Astrocyte (in vitro differentiated cells and primary cell): ENCODE measurements at regions not wholly inside any gene's neighbourhood (a gene's known extent, or its start where the extent isn't known, plus 50 kb on each side); places are given as distances from the start of the nearest gene placed in this dataset.

ENCODE experiments used
- DNase-seq: peaks from one replicate; pipeline ENCODE4 v3.0.0-alpha.2; 2010; ENCODE audit warnings: low read depth
- FAIRE-seq: peaks from 2 replicates; lab custom pipeline; 2011; peaks lifted over from hg19 to GRCh38; lab: Jason Lieb, UNC
- H2AFZ ChIP-seq: 2 replicates; pipeline ENCODE4 v1.6.0; 2012; ENCODE audit warnings: low read depth, low read length, inconsistent platforms
- H3K27ac ChIP-seq: 2 replicates; pipeline ENCODE4 v1.5.1; 2011; ENCODE audit warnings: low read depth, low read length, inconsistent platforms
- H3K27me3 ChIP-seq: 2 replicates; pipeline ENCODE4 v1.6.0; 2011; ENCODE audit warnings: low read length, inconsistent platforms; ENCODE audit not compliant: insufficient read depth
- H3K36me3 ChIP-seq: 2 replicates; pipeline ENCODE4 v1.5.1; 2011; ENCODE audit warnings: low read length, inconsistent platforms; ENCODE audit not compliant: insufficient read depth
- H3K4me1 ChIP-seq: 2 replicates; pipeline ENCODE4 v1.5.1; 2011; ENCODE audit warnings: low read length, inconsistent platforms; ENCODE audit not compliant: insufficient read depth
- H3K4me2 ChIP-seq: 2 replicates; pipeline ENCODE4 v1.6.0; 2012; ENCODE audit warnings: low read length, inconsistent platforms
- H3K4me3 ChIP-seq: 2 replicates; pipeline ENCODE4 v1.5.1; 2011; ENCODE audit warnings: low read depth, mild to moderate bottlenecking, low read length, inconsistent platforms; ENCODE audit not compliant: insufficient read depth
- H3K79me2 ChIP-seq: 2 replicates; pipeline ENCODE4 v1.6.0; 2012; ENCODE audit warnings: mild to moderate bottlenecking, low read length, inconsistent platforms; ENCODE audit not compliant: insufficient read depth
- H3K9ac ChIP-seq: 2 replicates; pipeline ENCODE4 v1.6.0; 2012; ENCODE audit warnings: mild to moderate bottlenecking, low read length, inconsistent platforms
- H3K9me3 ChIP-seq: 2 replicates; pipeline ENCODE4 v1.5.1; 2012; ENCODE audit warnings: low read depth, mild to moderate bottlenecking, low read length, inconsistent platforms; ENCODE audit not compliant: insufficient read depth
- H4K20me1 ChIP-seq: 2 replicates; pipeline ENCODE4 v1.6.0; 2012; ENCODE audit warnings: low read length, inconsistent platforms; ENCODE audit not compliant: insufficient read depth
- H3K27ac Mint-ChIP-seq: one replicate; pipeline ENCODE4 v1.8.0; 2021; ENCODE audit warnings: mild to moderate bottlenecking, mixed read lengths; ENCODE audit not compliant: unreplicated experiment
- H3K27me3 Mint-ChIP-seq: one replicate; pipeline ENCODE4 v1.8.0; 2021; ENCODE audit warnings: low read depth, mixed read lengths; ENCODE audit not compliant: unreplicated experiment
- H3K36me3 Mint-ChIP-seq: one replicate; pipeline ENCODE4 v1.8.0; 2021; ENCODE audit warnings: low read depth, mixed read lengths; ENCODE audit not compliant: unreplicated experiment
- H3K4me1 Mint-ChIP-seq: one replicate; pipeline ENCODE4 v1.8.0; 2021; ENCODE audit warnings: low read depth, mixed read lengths; ENCODE audit not compliant: unreplicated experiment
- H3K4me3 Mint-ChIP-seq: one replicate; pipeline ENCODE4 v1.8.0; 2021; ENCODE audit warnings: mild to moderate bottlenecking, moderate library complexity, mixed read lengths; ENCODE audit not compliant: unreplicated experiment
- H3K9me3 Mint-ChIP-seq: one replicate; pipeline ENCODE4 v1.8.0; 2021; ENCODE audit warnings: mild to moderate bottlenecking, mixed read lengths; ENCODE audit not compliant: unreplicated experiment
- EZH2 ChIP-seq: IDR thresholded peaks from 2 replicates; pipeline ENCODE4 v1.6.1; 2012; ENCODE audit warnings: mild to moderate bottlenecking, low read length, inconsistent platforms; ENCODE audit not compliant: insufficient read depth
- TF ChIP-seq, protein P1 (sequence below): IDR thresholded peaks from 2 replicates; pipeline ENCODE4 v1.5.1; 2011; ENCODE audit warnings: low read depth, mild to moderate bottlenecking, inconsistent platforms, low read length, moderate library complexity; ENCODE audit not compliant: insufficient read depth

- no peak overlapping the region for H3K4me2 ChIP-seq
- DNase-seq (no peak), FAIRE-seq (no peak)
- no peak overlapping the region for H2AFZ ChIP-seq
- Mint-ChIP-seq H3K27me3 (peaks cover 90% of the 10 kb centered on the region), H3K36me3 (no peaks in the 10 kb centered on the region), H3K4me1 (no peaks in the 10 kb centered on the region), H3K9me3 (peaks cover 20% of the 10 kb centered on the region), H3K4me3 (no peak overlapping the region), H3K27ac (no peak overlapping the region)
- no peaks in the 10 kb centered on the region for H3K79me2 ChIP-seq
- H3K9ac ChIP-seq, result no peak overlapping the region
- no peak overlapping the region for H3K27ac ChIP-seq
- H3K27me3 ChIP-seq, result peaks cover 23% of the 10 kb centered on the region
- TF ChIP-seq, protein P1, sequence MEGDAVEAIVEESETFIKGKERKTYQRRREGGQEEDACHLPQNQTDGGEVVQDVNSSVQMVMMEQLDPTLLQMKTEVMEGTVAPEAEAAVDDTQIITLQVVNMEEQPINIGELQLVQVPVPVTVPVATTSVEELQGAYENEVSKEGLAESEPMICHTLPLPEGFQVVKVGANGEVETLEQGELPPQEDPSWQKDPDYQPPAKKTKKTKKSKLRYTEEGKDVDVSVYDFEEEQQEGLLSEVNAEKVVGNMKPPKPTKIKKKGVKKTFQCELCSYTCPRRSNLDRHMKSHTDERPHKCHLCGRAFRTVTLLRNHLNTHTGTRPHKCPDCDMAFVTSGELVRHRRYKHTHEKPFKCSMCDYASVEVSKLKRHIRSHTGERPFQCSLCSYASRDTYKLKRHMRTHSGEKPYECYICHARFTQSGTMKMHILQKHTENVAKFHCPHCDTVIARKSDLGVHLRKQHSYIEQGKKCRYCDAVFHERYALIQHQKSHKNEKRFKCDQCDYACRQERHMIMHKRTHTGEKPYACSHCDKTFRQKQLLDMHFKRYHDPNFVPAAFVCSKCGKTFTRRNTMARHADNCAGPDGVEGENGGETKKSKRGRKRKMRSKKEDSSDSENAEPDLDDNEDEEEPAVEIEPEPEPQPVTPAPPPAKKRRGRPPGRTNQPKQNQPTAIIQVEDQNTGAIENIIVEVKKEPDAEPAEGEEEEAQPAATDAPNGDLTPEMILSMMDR, result no peak
- TF ChIP-seq EZH2, result no peak
- no peaks in the 10 kb centered on the region for H4K20me1 ChIP-seq
- no peaks in the 10 kb centered on the region for H3K9me3 ChIP-seq
- no peaks in the 10 kb centered on the region for H3K36me3 ChIP-seq
- no peaks in the 10 kb centered on the region for H3K4me1 ChIP-seq
- no peak overlapping the region for H3K4me3 ChIP-seq
These were observed 57.3 kb upstream of the VPREB1 start for GRCh38 chr22:22187299-22187698.

DNA sequence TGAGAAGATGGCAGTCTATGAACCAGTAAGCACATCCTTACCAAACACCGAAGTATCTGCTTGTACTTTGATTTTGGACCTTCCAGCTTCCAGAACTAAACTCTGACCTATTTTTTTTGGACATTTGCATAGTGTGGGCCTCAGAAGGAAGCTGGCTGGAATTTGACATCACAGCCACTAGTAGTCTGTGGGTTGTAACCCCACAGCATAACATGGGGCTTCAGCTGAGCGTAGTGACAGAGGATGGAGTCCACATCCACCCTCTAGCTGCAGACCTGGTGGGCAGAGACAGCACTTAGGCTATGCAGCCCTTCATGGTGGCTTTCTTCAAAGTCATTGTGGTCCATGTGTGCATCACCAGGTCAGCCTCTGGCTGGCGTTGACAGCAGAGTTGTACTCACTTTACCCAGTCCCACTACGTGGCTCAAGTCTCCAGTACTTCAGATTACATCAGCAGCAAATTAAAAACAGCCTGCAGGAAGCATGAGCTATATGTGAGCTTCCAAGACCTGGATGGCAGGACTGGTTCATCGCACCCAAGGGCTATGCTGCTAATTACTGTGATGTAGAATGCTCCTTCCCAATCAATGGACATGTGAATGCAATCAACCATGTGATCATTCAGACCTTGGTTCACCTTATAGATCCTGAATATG, 58.6 kb upstream of the VPREB1 start:
- Histone ChIP-seq H2AFZ (no peak overlapping the region), H4K20me1 (no peaks in the 10 kb centered on the region), H3K36me3 (no peaks in the 10 kb centered on the region), H3K9me3 (no peaks in the 10 kb centered on the region), H3K27me3 (peaks cover 23% of the 10 kb centered on the region), H3K4me2 (no peak overlapping the region), H3K4me1 (no peaks in the 10 kb centered on the region), H3K9ac (no peak overlapping the region), H3K27ac (no peak overlapping the region), H3K79me2 (no peaks in the 10 kb centered on the region), H3K4me3 (no peak overlapping the region)
- peaks cover 88% of the 10 kb centered on the region for H3K27me3 Mint-ChIP-seq
- TF ChIP-seq, protein P1, result no peak
- TF ChIP-seq EZH2, result no peak
- DNase-seq (no peak), FAIRE-seq (no peak)
- H3K4me1 Mint-ChIP-seq, result no peaks in the 10 kb centered on the region
- H3K4me3 Mint-ChIP-seq, result no peak overlapping the region
- H3K9me3 Mint-ChIP-seq, result peaks cover 17% of the 10 kb centered on the region
- no peaks in the 10 kb centered on the region for H3K36me3 Mint-ChIP-seq
- H3K27ac Mint-ChIP-seq, result no peak overlapping the region

DNA sequence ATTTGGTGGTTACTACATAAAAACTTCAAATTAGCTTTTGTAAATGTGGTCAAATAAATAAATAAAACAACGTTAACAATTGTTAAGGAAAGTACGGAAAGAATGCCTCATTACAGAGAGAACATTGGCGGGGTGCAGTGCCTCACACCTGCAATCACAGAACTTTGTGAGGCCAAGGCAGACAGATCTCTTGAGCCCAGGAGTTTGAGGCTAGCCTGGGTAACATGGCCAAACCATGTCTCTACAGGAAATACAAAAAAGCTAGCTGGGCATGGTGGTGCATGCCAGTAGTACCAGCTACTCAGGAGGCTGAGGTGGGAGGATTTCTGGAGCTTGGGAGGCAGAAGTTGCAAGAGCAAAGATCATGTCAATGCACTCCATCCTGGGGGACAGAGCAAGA, 59.4 kb upstream of the VPREB1 start:
- Mint-ChIP-seq H3K4me3 (no peak overlapping the region), H3K9me3 (peaks cover 15% of the 10 kb centered on the region), H3K27ac (no peak overlapping the region)

More for the DNA sequence above, 59.4 kb upstream of the VPREB1 start:
- Histone ChIP-seq H2AFZ (no peak overlapping the region), H4K20me1 (no peaks in the 10 kb centered on the region), H3K36me3 (no peaks in the 10 kb centered on the region), H3K4me1 (no peaks in the 10 kb centered on the region), H3K4me2 (no peak overlapping the region), H3K9ac (no peak overlapping the region), H3K4me3 (no peak overlapping the region), H3K27ac (no peak overlapping the region), H3K27me3 (peaks cover 23% of the 10 kb centered on the region), H3K9me3 (no peaks in the 10 kb centered on the region), H3K79me2 (no peaks in the 10 kb centered on the region)
- TF ChIP-seq, protein P1, result no peak
- no peak for TF ChIP-seq EZH2
- DNase-seq, result no peak
- Mint-ChIP-seq H3K4me1 (no peaks in the 10 kb centered on the region), H3K27me3 (peaks cover 88% of the 10 kb centered on the region), H3K36me3 (no peaks in the 10 kb centered on the region)
- no peak for FAIRE-seq
